H1 (cell line): ENCODE measurements at regions not wholly inside any gene's neighbourhood (a gene's known extent, or its start where the extent isn't known, plus 50 kb on each side); places are given as distances from the start of the nearest gene placed in this dataset.

Experiments used
- CTCF ChIA-PET: fragments of 300-600 bp; sonication (Branson Sonifier 250); formaldehyde crosslinking; loops from one replicate; lab custom pipeline; 2021; ENCODE audit not compliant: partially characterized antibody; lab: Charles Lee
- POLR2A ChIA-PET: fragments of 300-600 bp; sonication (Branson Sonifier 250); formaldehyde crosslinking; loops from one replicate; lab custom pipeline; 2021; ENCODE audit warnings: inconsistent platforms; ENCODE audit not compliant: partially characterized antibody; lab: Charles Lee
- DNase-seq, 2 experiments: peaks; one replicate each; pipeline versions ENCODE4 v3.0.0 to v3.0.0-alpha.2; 2010 to 2022; ENCODE audit warnings: low spot score in 2 of 2, low read depth in 1 of 2, mixed read lengths in 1 of 2
- FAIRE-seq: peaks from 2 replicates; lab custom pipeline; 2011; peaks lifted over from hg19 to GRCh38; lab: Jason Lieb, UNC
- H2AFZ ChIP-seq: 2 replicates; pipeline ENCODE4 v1.8.1; 2012; ENCODE audit warnings: low read length, inconsistent platforms
- H2AK5ac ChIP-seq: 2 replicates; pipeline ENCODE4 v1.6.1; 2013; ENCODE audit warnings: low read depth, low read length
- H2BK120ac ChIP-seq: replicated peaks from 2 replicates; pipeline ENCODE3; 2013; ENCODE audit warnings: low read depth, low read length, inconsistent platforms
- H2BK12ac ChIP-seq: 2 replicates; pipeline ENCODE4 v1.6.1; 2013; ENCODE audit warnings: low read depth, low read length
- H2BK15ac ChIP-seq: 2 replicates; pipeline ENCODE4 v1.6.1; 2013; ENCODE audit warnings: low read length
- H2BK20ac ChIP-seq: 2 replicates; pipeline ENCODE4 v1.6.1; 2013; ENCODE audit warnings: low read length
- H2BK5ac ChIP-seq: 2 replicates; pipeline ENCODE4 v1.6.1; 2013; ENCODE audit warnings: low read depth, low read length
- H3K14ac ChIP-seq: 2 replicates; pipeline ENCODE4 v1.6.1; 2013; ENCODE audit warnings: inconsistent platforms; ENCODE audit not compliant: insufficient read length
- H3K18ac ChIP-seq: 2 replicates; pipeline ENCODE4 v1.6.1; 2013; ENCODE audit warnings: low read length; ENCODE audit errors: extremely low read depth
- H3K23ac ChIP-seq: 2 replicates; pipeline ENCODE4 v1.6.1; 2013; ENCODE audit warnings: inconsistent platforms; ENCODE audit not compliant: insufficient read length
- H3K23me2 ChIP-seq: 2 replicates; pipeline ENCODE4 v1.6.1; 2013; ENCODE audit warnings: low read depth, low read length
- H3K27ac ChIP-seq: 2 replicates; pipeline ENCODE4 v1.6.1; 2011; ENCODE audit warnings: low read depth, low read length, inconsistent platforms
- H3K27me3 ChIP-seq, 4 experiments: replicated peaks in 1 of 4; 1 replicate in 1 of 4; 2 replicates in 3 of 4; pipeline versions ENCODE4 v1.6.1 to v1.8.1; 2011 to 2013; ENCODE audit warnings: low read length in 3 of 4, mild to moderate bottlenecking in 3 of 4, inconsistent platforms in 2 of 4, mixed read lengths in 2 of 4, moderate library complexity in 1 of 4; ENCODE audit not compliant: control insufficient read depth in 3 of 4, insufficient read depth in 3 of 4; ENCODE audit errors: extremely low read depth in 1 of 4
- H3K36me3 ChIP-seq, 4 experiments: 2 replicates each; pipeline versions ENCODE4 v1.6.1 to v1.8.1; 2011 to 2013; ENCODE audit warnings: mild to moderate bottlenecking in 4 of 4, low read length in 3 of 4, moderate library complexity in 2 of 4, control low read depth in 1 of 4, inconsistent platforms in 1 of 4; ENCODE audit not compliant: insufficient read depth in 4 of 4, control insufficient read depth in 2 of 4
- H3K4ac ChIP-seq: replicated peaks from 2 replicates; pipeline ENCODE3; 2013; ENCODE audit warnings: low read length, low read depth, mixed read lengths, inconsistent platforms; ENCODE audit not compliant: insufficient read length
- H3K4me1 ChIP-seq, 4 experiments: replicated peaks in 1 of 4; 1 replicate in 1 of 4; 2 replicates in 3 of 4; pipeline versions ENCODE4 v1.6.1 to v1.8.1; 2011 to 2013; ENCODE audit warnings: low read length in 3 of 4, inconsistent platforms in 2 of 4, mixed read lengths in 1 of 4; ENCODE audit not compliant: insufficient read depth in 4 of 4, control insufficient read depth in 3 of 4
- H3K4me2 ChIP-seq, 2 experiments: 2 replicates each; pipeline versions ENCODE4 v1.6.1 to v1.8.1; 2011 to 2013; ENCODE audit warnings: low read depth in 2 of 2, low read length in 2 of 2, control low read depth in 1 of 2, inconsistent platforms in 1 of 2, mild to moderate bottlenecking in 1 of 2; ENCODE audit not compliant: insufficient read depth in 1 of 2
- H3K4me3 ChIP-seq, 4 experiments: fragments of 200-600, 300-600 bp in 1 of 4; sonication (generic), shearing (Covaris generic), sonication (Bioruptor Twin) in 1 of 4; 2 replicates each; pipeline versions ENCODE4 v1.5.1 to v1.8.1; 2011 to 2016; ENCODE audit warnings: low read length in 4 of 4, low read depth in 3 of 4, control low read depth in 2 of 4, inconsistent platforms in 2 of 4, mild to moderate bottlenecking in 2 of 4, mixed read lengths in 1 of 4, moderate library complexity in 1 of 4; ENCODE audit not compliant: insufficient read depth in 2 of 4; ENCODE audit errors: extremely low read depth in 1 of 4
- H3K56ac ChIP-seq: replicated peaks from 2 replicates; pipeline ENCODE3; 2013; ENCODE audit warnings: low read depth, mild to moderate bottlenecking, mixed read lengths, low read length, inconsistent platforms; ENCODE audit not compliant: insufficient read length
- H3K79me1 ChIP-seq: 2 replicates; pipeline ENCODE4 v1.6.1; 2013; ENCODE audit warnings: low read depth, low read length, control low read depth
- H3K79me2 ChIP-seq, 2 experiments: 2 replicates each; pipeline versions ENCODE4 v1.6.1 to v1.8.1; 2012 to 2013; ENCODE audit warnings: low read length in 2 of 2, mild to moderate bottlenecking in 2 of 2, inconsistent platforms in 1 of 2; ENCODE audit not compliant: insufficient read depth in 2 of 2, control insufficient read depth in 1 of 2
- H3K9ac ChIP-seq, 4 experiments: replicated peaks in 1 of 4; 1 replicate in 1 of 4; 2 replicates in 3 of 4; pipeline versions ENCODE4 v1.6.1 to v1.8.1; 2011 to 2013; ENCODE audit warnings: low read depth in 3 of 4, low read length in 3 of 4, control low read depth in 2 of 4, mild to moderate bottlenecking in 2 of 4, moderate library complexity in 2 of 4, inconsistent platforms in 1 of 4; ENCODE audit errors: extremely low read depth in 1 of 4
- H3K9me3 ChIP-seq, 2 experiments: 2 replicates each; pipeline versions ENCODE4 v1.6.1 to v1.8.1; 2012 to 2013; ENCODE audit warnings: mild to moderate bottlenecking in 2 of 2, moderate library complexity in 2 of 2, control low read depth in 1 of 2, inconsistent platforms in 1 of 2, low read depth in 1 of 2, low read length in 1 of 2, mixed read lengths in 1 of 2; ENCODE audit not compliant: insufficient read depth in 2 of 2
- H4K20me1 ChIP-seq, 2 experiments: replicated peaks in 1 of 2; 2 replicates each; pipeline versions ENCODE3 to v1.8.1; 2011 to 2013; ENCODE audit warnings: inconsistent platforms in 2 of 2, low read length in 2 of 2, mild to moderate bottlenecking in 1 of 2; ENCODE audit not compliant: insufficient read depth in 2 of 2, control insufficient read depth in 1 of 2
- H4K5ac ChIP-seq: 2 replicates; pipeline ENCODE4 v1.6.1; 2013; ENCODE audit warnings: low read length, low read depth, mixed read lengths, inconsistent platforms; ENCODE audit not compliant: insufficient read length
- H4K8ac ChIP-seq: 2 replicates; pipeline ENCODE4 v1.8.0; 2013; ENCODE audit warnings: mild to moderate bottlenecking, moderate library complexity, low read length, inconsistent platforms; ENCODE audit not compliant: insufficient read depth; ENCODE audit errors: extremely low read depth
- H4K91ac ChIP-seq: replicated peaks from 2 replicates; pipeline ENCODE3; 2013; ENCODE audit warnings: low read length, mixed read lengths, inconsistent platforms; ENCODE audit not compliant: insufficient read length
- BRCA1 ChIP-seq: IDR thresholded peaks from 2 replicates; pipeline ENCODE4 v1.6.1; 2012; ENCODE audit warnings: low read depth, low read length, improper control_type of control experiment
- CBX8 ChIP-seq: fragments of 300-800, 300-1000 bp; sonication (generic); IDR thresholded peaks from 2 replicates; pipeline ENCODE4 v1.7.1; 2016; ENCODE audit warnings: low read depth, low read length, borderline replicate concordance
- CREB1 ChIP-seq: IDR thresholded peaks from 2 replicates; pipeline ENCODE4 v1.6.1; 2012; ENCODE audit warnings: inconsistent platforms
- HDAC2 ChIP-seq, 2 experiments: fragments of 300-600 bp in 1 of 2; sonication (generic) in 1 of 2; IDR thresholded peaks; 2 replicates each; pipeline ENCODE4 v1.6.1; 2011 to 2012; ENCODE audit warnings: low read depth in 2 of 2, low read length in 2 of 2, mild to moderate bottlenecking in 2 of 2, moderate library complexity in 2 of 2, borderline replicate concordance in 1 of 2, inconsistent platforms in 1 of 2
- RFX5 ChIP-seq: IDR thresholded peaks from 2 replicates; pipeline ENCODE4 v1.6.1; 2011; ENCODE audit warnings: low read depth, low read length, improper control_type of control experiment, borderline replicate concordance
- SIRT6 ChIP-seq: IDR thresholded peaks from one replicate; pipeline ENCODE4 v1.7.1; 2012; ENCODE audit warnings: low read length, inconsistent platforms
- SP4 ChIP-seq: IDR thresholded peaks from 2 replicates; pipeline ENCODE4 v1.6.1; 2012; ENCODE audit warnings: low read length, inconsistent platforms
- TEAD4 ChIP-seq: IDR thresholded peaks from 2 replicates; pipeline ENCODE4 v1.6.1; 2012; ENCODE audit warnings: low read depth, low read length, inconsistent platforms, mixed read lengths

- Histone ChIP-seq H3K4ac (no peak overlapping the region), H3K79me1 (no peaks in the 10 kb centered on the region), H3K56ac (no peak overlapping the region), H3K14ac (no peak overlapping the region), H2AK5ac (no peak overlapping the region), H3K18ac (no peak overlapping the region), H2BK12ac (no peak overlapping the region), H2BK20ac (no peak overlapping the region), H2BK5ac (no peak overlapping the region), H4K20me1 (no peaks in the 10 kb centered on the region), H3K23me2 (no peaks in the 10 kb centered on the region; the same call in 1 of the 2 replicates), H3K9ac (no peak overlapping the region), H3K79me2 (no peaks in the 10 kb centered on the region), H3K4me1 (no peaks in the 10 kb centered on the region), H2BK15ac (no peak overlapping the region), H3K9me3 (no peaks in the 10 kb centered on the region), H3K23ac (no peak overlapping the region), H4K5ac (no peak overlapping the region), H3K36me3 (no peaks in the 10 kb centered on the region), H3K27ac (no peak overlapping the region), H3K4me2 (no peak overlapping the region), H2AFZ (no peak overlapping the region), H3K27me3 (no peaks in the 10 kb centered on the region), H4K91ac (no peak overlapping the region), H3K4me3 (no peak overlapping the region), H2BK120ac (no peak overlapping the region), H4K8ac (no peak overlapping the region)
- CTCF ChIA-PET = interaction anchor here (0.9 kb wide), 1 partner anchor 56 kb away, joined by 3 read pairs; no protein-coding TSS in a partner anchor
- no peak for FAIRE-seq
- POLR2A ChIA-PET = no interaction called here
- no peak for DNase-seq
- TF ChIP-seq HDAC2 (IDR thresholded peaks at IDR 0.05; ENCODE audit: borderline replicate concordance in 1 of 2, low read depth in 2 of 2, low read length in 2 of 2) = no peak
- no peak for TF ChIP-seq RFX5
- no peak for TF ChIP-seq SP4
- no peak for TF ChIP-seq TEAD4
- no peak for TF ChIP-seq SIRT6
- no peak for TF ChIP-seq CBX8
- no peak for TF ChIP-seq CREB1
- no peak for TF ChIP-seq BRCA1
Observed at GRCh38 chr14:81771651-81772275, 238.1 kb upstream of the SEL1L start.
